Bronchial epithelial cell (primary cell): ENCODE measurements at regions not wholly inside any gene's neighbourhood (a gene's known extent, or its start where the extent isn't known, plus 50 kb on each side); places are given as distances from the start of the nearest gene placed in this dataset.
"Not testable (repeated sequence)": the region's sequence is repeated elsewhere in the genome, so short reads cannot be mapped to it uniquely, and the experiment has no call there.

Experiments used
- DNase-seq: peaks from one replicate; pipeline ENCODE4 v3.0.0-alpha.2; 2010; ENCODE audit warnings: low read depth
- FAIRE-seq: peaks from 2 replicates; lab custom pipeline; 2011; peaks lifted over from hg19 to GRCh38; lab: Jason Lieb, UNC
- H3K27me3 ChIP-seq: 2 replicates; pipeline ENCODE4 v1.5.1; 2011; ENCODE audit warnings: low read length; ENCODE audit not compliant: control insufficient read depth, insufficient read depth
- H3K36me3 ChIP-seq: 2 replicates; pipeline ENCODE4 v1.5.1; 2011; ENCODE audit warnings: low read length; ENCODE audit not compliant: control insufficient read depth, insufficient read depth
- H3K4me3 ChIP-seq: 2 replicates; pipeline ENCODE4 v1.5.1; 2011; ENCODE audit warnings: mild to moderate bottlenecking, low read depth, low read length, control low read depth
- TF ChIP-seq, protein P1 (sequence below): IDR thresholded peaks from 2 replicates; pipeline ENCODE4 v1.5.1; 2011; ENCODE audit warnings: mild to moderate bottlenecking, moderate library complexity, low read length, control low read depth, inconsistent platforms; ENCODE audit not compliant: insufficient read depth, severe bottlenecking

GRCh38 chr2:52260904-52261303 is 1229.0 kb upstream of the NRXN1 start:
- FAIRE-seq = no peak
- Histone ChIP-seq H3K27me3 (no peaks in the 10 kb centered on the region), H3K36me3 (no peaks in the 10 kb centered on the region), H3K4me3 (no peak overlapping the region)
- TF ChIP-seq, protein P1, sequence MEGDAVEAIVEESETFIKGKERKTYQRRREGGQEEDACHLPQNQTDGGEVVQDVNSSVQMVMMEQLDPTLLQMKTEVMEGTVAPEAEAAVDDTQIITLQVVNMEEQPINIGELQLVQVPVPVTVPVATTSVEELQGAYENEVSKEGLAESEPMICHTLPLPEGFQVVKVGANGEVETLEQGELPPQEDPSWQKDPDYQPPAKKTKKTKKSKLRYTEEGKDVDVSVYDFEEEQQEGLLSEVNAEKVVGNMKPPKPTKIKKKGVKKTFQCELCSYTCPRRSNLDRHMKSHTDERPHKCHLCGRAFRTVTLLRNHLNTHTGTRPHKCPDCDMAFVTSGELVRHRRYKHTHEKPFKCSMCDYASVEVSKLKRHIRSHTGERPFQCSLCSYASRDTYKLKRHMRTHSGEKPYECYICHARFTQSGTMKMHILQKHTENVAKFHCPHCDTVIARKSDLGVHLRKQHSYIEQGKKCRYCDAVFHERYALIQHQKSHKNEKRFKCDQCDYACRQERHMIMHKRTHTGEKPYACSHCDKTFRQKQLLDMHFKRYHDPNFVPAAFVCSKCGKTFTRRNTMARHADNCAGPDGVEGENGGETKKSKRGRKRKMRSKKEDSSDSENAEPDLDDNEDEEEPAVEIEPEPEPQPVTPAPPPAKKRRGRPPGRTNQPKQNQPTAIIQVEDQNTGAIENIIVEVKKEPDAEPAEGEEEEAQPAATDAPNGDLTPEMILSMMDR = no peak
- DNase-seq = no peak

DNA sequence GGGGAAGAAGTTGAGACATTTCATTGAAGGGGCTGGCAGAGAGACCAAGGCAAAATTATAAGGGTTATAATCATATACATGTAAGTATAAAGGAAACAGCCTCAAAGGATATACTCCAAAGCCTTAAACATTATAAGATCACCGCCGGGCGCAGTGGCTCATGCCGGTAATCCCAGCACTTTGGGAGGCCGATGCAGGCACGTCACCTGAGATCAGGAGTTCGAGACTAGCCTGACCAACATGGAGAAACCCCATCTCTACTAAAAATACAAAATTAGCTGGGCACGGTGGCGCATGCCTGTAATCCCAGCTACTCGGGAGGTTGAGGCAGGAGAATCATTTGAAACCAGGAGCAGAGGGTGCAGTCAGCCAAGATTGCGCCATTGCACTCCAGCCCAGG is 1227.0 kb upstream of the NRXN1 start:
- not testable (repeated sequence) for DNase-seq, H3K36me3 ChIP-seq, FAIRE-seq

GRCh38 chr2:52258038-52258437 is 1226.1 kb upstream of the NRXN1 start:
- FAIRE-seq (no peak), DNase-seq (no peak)
- Histone ChIP-seq H3K4me3 (no peak overlapping the region), H3K27me3 (no peaks in the 10 kb centered on the region), H3K36me3 (no peaks in the 10 kb centered on the region)
- TF ChIP-seq, protein P1 = no peak

More for the DNA sequence above, 1227.0 kb upstream of the NRXN1 start:
- not testable (repeated sequence) for H3K4me3 ChIP-seq, H3K27me3 ChIP-seq

GRCh38 chr2:52253416-52253980 is 1221.6 kb upstream of the NRXN1 start:
- FAIRE-seq (no peak), DNase-seq (no peak)
- Histone ChIP-seq H3K27me3 (no peaks in the 10 kb centered on the region), H3K4me3 (no peak overlapping the region), H3K36me3 (no peaks in the 10 kb centered on the region)
- TF ChIP-seq, protein P1 = no peak

GRCh38 chr2:52238782-52239181 is 1206.8 kb upstream of the NRXN1 start:
- Histone ChIP-seq H3K36me3 (no peaks in the 10 kb centered on the region), H3K27me3 (no peaks in the 10 kb centered on the region), H3K4me3 (no peak overlapping the region)
- TF ChIP-seq, protein P1 = no peak
- FAIRE-seq (no peak), DNase-seq (no peak)

- H3K4me3 ChIP-seq = no peak overlapping the region
- FAIRE-seq (no peak), DNase-seq (peak; percentile 15)
These were observed 1190.2 kb upstream of the NRXN1 start for GRCh38 chr2:52222128-52222527.

More at GRCh38 chr2:52222128-52222527, 1190.2 kb upstream of the NRXN1 start:
- TF ChIP-seq, protein P1 = no peak
- no peaks in the 10 kb centered on the region for H3K36me3 ChIP-seq
- H3K27me3 ChIP-seq = no peaks in the 10 kb centered on the region
